GM19467 (cell line): ENCODE measurements at regions not wholly inside any gene's neighbourhood (a gene's known extent, or its start where the extent isn't known, plus 50 kb on each side); places are given as distances from the start of the nearest gene placed in this dataset.
"Not testable (repeated sequence)": the region's sequence is repeated elsewhere in the genome, so short reads cannot be mapped to it uniquely, and the experiment has no call there.

Experiments
- ATAC-seq: cut with Tn5 transposase; IDR thresholded peaks from one replicate; pipeline ENCODE4 v1.9.1; 2021; ENCODE audit warnings: mild to moderate bottlenecking, moderate library complexity; ENCODE audit not compliant: unreplicated experiment

DNA sequence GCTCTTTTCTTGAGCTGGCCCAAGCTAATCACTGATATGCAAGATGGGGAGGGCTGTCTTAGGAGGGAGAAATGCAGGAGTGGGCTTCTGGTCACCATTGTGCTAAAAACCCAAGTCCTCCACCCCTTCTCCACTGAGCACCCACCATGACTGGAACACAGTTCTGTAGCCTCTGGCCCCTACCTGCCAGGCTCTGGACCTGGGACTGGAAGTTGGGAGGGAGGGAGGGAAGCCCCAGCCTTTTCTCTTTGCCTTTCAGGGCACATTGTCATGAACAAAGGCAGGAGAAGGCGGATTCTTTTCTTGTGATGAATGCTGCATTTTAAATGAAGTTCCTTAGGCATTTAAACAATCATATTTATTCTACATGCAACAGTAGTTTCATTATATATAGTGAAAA is 559.1 kb upstream of the TRPC7 start:
- no peak for ATAC-seq

DNA sequence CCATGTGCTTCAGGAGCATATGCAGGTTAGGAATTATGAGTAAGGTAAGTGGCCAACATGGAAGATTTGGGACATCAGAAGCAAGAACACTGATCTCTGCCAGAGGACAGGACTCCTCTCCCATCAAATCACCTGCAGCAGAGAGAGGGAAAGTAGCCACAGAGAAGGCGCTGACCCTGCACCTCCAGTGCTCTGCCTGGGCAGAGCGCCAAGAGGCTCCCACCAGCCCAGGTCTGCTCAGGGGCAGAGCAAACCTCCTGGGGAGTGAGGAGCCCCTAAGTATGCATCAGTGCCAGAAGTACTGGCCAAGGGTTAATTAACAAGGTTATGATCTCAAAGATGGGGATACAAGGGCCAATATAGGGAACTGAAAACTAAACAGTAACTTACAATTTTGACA is 545.3 kb upstream of the TRPC7 start:
- ATAC-seq: no peak

DNA sequence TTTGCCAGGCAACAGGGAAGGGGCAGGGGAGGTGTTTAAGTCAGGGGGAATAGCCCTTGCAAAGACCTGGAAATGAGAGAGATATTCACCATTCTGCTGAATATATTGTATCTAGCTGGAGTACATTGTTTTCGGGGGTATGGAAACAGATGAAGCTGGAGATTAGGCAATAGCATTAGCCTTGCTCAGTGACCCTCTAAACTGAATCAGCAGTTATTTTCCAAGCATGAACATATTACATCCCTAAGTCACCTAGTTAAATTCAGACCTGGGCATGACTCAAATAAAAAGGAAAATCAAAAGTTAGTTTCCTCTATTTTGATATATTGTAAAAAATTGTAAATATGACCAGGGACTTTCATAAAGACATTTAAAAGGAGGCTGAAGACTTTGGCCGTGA is 544.6 kb upstream of the TRPC7 start:
- ATAC-seq: no peak

DNA sequence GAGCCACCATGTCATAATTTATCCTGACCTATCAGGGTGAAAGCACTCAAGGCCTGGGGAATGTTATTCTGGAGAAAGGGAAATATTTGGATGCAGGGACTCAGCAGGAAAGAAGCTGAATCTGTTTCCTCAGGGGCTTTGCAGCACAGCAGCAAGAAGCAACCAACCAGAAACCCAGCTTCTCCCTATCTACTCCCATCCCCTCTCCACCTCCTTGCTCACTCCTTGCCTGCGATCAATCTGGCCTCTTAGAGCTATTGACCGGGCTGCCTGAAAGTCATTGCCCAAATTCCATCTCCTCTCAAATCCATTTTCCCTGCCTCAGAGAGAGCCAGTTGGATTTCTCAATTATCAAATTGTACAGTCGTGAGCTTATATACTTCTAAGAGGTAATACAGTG is 542.0 kb upstream of the TRPC7 start:
- no peak for ATAC-seq

DNA sequence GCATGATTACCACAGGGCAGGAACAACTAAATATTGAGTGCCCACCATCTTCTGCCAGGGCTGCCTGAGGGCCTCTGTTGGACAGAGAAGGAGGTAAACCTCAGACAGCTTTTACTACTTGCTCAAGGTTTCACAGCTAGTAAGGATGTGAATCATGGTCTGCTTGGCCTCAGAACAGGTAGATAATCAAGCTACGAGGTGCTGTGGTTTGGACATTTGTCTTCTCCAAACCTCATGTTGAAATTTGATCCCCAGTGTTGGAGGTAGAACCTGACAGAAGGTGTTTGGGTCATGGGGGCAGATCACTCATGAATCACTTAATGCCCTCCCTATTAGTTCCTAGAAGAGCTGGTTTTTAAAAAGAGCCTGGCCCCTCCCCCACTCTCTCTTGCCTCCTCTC is 541.2 kb upstream of the TRPC7 start:
- no peak for ATAC-seq

DNA sequence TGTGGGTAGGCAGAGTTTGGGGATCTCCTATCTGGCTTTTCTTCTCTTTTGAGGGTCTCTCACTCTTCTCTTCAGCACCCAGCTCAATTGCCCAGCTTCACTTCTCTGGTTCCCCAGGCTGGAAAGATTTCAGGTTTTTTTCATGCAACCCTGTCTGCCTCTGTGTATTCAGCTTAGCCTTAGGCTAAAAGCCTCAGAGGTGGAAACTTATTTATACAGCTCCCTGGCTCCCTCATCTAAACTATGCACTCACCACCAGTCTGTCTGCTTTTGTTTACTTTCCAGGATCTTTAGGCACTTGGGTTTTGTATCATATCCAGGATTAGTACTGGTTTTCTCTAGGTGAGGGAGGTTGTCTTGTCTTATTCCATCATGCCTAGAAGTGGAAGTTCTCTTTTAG is 540.2 kb upstream of the TRPC7 start:
- no peak for ATAC-seq

DNA sequence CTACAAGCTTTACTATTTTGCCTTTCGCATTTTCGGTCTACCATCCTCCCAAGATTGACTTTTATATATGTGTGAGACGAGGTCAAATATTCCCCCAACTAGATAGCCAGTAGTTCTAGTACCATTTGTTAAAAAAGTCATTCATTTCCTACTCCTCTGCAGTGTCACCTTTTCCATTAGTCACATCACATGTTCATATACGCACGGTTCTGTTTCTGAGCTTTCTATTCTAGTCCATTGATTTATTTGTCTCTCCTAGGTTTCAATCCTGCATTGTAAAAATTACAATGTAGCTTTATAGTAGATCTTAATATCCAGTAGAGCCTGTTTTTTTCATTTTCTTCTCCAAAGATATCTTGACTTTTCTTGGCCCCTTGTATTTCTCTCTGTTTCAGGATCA is 528.7 kb upstream of the TRPC7 start:
- no peak for ATAC-seq

DNA sequence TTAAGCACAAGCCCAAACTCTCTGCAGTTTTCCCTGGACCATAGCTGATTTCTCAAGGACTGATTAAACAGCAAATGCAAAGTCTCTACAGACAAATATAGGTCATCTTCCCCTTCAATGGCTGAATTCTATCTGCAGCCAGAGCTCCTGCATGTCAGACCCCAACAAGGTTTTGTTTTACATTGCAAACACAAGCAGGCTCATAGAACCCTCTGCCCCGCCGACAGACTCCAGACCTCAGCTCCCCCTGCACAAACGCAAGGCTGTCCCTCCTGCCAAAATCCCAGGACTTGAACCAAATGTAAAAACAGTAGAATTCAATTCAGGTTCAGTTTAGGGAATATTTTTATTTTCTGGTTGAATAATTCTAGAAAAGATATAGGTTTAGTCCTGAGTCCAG is 526.7 kb upstream of the TRPC7 start:
- no peak for ATAC-seq

DNA sequence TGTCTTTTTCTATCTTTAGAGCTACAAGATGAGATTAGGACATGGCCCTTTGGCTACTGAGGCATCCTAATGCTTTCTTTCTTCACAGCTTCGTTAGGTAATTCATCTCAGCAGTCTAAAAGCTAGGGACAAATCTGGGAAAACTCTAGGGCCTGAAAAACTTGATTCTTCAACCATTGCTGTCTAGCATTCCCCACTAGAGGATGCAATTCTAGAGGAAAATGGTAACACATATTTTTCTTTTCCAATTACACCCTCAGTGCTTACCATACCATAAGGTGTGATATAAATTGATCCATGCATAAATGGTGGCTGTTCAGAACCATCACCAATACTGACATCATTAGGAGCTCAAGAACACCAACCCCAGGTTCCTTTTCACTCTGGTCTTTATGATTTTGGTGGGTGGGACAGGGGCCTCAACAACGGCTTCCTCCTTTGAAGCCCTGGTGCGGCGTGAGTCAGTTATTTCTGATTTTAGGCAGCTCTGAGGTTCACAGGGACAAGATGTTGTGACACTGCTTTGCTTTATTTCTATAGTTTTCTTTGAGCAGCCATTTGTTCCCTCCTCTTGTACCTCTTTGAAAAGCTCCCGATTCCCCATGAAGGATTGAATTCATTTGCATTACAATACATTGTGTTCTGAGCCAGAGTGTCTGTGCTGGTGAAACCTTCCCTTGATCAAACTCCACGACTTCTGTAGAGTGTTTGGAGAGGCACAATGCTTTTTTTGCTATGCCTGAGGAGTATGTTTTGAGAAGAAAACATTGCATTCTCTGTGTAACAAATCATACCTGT is 526.0 kb upstream of the TRPC7 start:
- ATAC-seq: no peak

DNA sequence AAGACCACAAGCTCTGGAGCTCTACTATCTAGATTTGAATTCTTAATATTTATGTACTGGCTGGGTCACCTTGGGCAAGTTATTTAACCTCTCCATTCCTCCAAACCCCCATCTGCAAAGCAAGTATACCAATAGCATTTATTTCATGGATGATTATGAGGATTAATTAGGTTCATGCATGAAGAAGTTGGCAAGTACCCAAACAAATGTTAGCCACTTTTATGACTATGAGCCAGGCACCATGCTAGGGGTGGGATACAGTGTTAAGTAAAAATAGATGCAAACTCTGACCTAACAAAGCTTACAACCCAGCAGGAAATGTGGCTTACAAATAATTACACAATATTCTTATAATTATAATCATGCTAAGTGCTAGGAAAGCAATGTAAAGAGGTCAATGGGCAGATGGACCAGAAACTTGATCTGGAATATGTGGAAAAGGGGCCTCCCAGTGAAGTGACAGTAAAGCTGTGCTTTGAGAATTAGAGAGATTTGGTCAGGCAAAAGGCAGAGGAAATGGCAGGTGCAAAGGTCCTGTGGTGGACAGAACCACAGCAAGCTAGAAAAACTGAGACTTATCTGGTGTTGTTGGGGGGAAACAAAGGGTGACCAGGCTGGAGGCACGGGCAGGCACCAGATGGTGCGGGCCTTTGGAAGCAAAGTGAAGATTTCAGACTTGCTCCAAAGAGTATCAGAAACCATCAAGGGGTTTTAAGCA is 525.2 kb upstream of the TRPC7 start:
- ATAC-seq: no peak

DNA sequence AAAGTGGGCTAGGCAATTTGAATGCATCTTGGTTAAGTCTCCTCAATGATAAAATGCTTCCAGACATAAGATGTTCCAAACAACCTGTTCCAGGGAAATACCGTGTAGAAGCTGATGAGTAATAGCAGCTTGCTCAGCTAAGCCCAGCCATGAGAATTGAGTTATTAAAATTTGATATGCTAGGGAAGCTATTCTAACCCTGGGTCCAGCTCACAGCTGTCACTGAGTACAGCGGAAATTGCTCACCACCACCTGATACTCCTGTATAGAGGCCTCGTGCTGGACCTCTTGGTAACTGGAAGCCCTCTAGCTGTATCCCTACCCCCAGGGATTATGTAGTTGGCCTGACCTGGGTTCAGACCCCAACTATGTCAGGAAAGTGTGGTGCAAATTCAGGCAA is 521.3 kb upstream of the TRPC7 start:
- ATAC-seq: no peak

DNA sequence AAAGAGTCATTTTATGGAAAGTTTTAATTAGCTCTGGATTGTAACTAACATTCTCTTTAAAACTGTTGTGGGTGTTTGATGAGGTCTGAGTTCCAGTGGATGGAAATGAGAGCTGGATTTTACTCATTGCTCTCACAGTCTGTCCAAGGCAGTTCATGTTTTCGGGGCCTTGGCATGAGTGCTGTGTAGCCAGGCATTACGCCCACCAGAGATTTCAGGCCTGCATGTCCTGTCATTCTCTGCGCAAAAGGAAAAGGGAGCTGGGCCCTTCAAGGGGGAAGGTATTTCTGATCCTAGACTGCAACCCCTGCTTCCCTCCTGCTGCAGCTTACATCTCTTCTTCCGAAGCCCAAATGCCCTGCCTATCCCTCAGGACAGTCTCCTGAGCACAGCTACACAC is 499.6 kb upstream of the TRPC7 start:
- ATAC-seq: no peak

DNA sequence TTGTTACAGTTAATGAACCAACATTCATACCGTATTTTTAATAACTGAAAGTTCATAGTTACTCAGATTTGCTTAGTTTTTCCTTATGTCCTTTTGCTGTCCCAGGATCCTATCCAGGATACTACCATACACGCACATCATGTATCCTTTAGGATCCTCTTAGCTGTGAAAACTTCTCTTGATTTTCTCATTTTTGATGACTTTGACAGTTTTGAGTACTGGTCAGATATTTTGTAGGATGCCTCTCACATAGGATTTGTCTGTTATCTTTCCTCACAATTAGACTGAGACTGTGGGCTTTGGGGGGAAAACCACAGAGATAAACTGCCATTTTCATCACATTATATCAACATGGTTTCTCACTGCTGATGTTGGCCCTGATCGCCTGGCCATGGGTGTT is 491.3 kb upstream of the TRPC7 start:
- no peak for ATAC-seq

DNA sequence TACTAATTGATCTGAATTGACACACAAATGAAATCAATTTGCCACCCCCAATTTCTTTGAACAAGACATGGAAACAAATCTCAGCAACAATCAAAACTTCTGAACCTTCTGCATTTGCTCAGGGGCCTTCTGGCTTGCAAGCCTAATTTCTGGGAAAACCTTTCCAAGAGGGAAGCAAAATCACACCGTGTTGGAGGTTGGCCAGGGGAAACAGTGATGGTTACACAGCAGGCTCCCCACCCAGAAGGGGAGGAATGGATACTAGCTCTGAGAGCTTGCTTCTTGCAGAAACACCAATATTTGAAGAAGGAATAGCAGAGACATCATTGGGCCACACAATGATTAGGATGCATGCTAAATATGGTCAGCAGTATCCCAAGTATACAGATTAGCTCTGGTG is 488.6 kb upstream of the TRPC7 start:
- no peak for ATAC-seq

DNA sequence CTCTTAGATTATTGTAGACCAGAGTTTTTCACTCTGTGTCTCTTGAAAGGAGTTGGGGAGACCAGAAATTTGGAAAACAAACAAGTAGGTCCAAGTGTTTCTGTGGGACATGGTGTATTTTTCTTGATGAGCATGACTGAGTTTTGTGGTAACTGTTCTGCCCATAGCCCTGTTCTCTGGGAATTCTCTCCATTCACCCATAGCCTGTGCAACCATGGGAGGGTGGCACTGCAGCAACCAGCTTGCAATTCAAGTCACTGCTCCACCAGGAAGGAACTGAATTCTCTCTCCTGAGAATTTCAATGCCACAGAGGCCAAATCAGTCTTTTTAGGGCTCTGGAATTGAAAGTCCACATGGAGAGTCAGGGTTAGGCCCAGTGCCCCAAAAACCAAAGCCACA is 475.3 kb upstream of the TRPC7 start:
- no peak for ATAC-seq

DNA sequence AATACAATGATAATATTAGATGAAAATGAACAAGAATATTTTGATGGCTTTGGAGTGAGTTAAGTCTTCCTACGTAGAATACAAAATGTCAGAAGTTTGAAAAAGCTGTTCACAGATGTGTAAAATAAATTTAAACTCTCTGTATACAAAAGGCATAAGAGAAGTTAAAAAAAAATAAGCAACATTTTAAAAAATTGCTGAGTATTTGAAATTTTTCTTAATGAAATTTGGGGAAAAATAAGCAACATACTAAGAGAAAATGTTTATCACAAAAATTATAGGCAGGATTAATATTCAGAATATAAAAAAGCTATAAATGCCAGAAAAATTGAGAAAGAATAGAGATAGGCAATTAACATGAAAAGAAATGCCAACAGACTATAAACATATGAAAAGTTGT is 470.7 kb upstream of the TRPC7 start:
- ATAC-seq: no peak

DNA sequence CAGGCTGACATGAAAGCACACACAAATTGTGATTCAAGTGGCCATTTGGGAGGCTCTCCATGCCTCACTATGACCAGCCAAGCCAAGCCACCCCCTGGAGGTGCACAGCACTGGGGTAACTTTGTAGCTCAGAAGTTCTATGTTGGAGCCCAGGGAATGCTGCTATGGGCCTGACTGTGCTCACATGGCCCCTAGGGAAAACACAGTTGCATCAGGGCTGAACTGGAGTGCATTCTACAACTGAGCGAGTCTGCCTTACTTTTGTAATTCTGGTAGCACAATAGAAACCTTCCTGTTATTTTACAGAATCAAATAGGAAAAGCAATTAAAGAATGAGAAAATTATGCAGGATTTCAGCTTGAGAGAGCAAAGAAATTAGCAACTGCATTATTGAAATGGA is 455.5 kb upstream of the TRPC7 start:
- no peak for ATAC-seq

DNA sequence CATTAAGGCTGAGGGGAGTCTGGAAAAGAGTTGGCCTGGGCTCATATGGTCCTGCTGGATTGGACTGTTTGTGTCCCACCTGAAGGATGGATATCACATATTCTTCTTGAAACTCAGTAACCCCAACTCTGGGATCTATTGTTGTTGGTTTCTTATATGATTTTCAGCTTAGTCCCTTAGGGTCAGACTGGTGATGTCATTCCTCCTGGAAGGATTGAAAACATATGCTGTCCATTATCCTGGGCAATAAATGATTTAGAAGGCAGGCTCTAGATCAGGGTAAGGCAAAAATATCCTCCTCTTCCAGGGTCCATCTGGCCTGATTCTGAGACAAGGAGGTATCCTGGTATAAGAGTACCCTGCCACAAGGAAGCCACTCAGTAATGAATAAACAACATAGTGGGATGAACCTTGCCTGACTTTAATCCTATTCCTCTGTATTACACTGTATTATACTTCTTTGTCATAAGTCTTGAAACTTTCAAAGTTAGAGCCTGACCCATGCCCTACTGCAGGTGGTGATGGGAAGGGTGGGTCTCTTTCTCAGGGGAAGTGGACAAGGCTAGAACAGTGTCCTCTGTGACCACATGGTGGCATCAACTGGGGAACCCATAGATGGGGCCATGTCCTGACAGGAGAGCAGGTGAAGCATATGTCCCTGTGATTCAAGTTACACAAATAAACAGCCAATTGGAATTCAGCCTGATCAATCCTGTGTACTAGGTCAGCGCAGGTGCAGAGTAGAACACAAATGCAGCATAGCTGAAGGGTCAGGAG is 454.4 kb upstream of the TRPC7 start:
- ATAC-seq: no peak

DNA sequence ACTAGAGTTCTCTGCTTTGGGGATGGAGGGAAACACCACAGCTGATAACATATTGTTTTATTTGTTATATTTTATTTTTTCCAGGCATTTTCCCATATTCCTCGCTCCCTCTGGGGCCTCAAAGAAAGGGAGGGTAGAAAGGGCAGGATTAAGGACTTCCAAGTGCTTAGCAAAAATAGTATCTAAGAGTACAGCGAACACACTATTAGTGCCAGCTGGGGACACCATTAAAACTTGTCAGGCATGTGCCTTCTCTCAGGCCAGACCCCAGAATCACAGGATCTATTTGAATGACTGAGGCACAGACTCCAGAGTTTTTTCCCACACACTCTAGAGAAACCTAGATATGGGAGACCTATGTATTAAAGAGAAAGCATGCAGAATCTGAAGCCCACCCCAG is 451.0 kb upstream of the TRPC7 start:
- no peak for ATAC-seq

DNA sequence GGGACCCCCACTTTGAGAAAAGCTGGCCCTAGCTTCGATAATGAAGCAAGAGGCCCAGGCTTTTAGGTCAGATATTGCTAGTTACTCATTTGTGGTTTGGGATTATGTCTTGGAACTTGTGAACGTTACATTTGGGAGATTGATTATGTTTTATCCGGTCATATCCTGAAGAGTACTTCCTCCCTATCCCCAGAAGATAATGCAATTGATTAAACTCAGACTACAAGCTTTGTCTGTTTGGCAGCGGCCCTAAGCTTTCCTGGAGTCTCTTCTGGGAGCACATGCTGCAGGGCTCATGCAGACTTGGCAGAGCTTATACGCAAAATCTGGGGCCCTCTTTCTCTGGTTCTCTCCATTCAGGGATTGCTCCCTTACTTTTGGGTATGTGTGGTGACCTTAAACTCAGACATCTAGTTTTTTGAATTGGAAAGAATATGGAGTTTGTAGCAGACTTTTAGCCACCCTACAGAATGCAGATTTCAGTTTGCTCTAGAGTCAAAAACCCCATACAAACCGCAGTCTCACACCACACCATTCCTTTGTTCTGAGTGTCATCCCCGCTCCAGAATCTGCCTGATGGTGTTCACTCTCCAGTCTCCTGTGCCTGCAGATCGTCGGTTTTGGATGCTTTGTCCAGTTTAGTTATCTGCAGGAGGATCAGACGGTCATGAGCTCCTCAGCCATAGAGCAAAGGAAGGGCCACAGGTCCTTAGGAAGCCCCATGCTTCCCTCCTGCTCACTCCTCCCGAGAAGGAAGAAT is 449.5 kb upstream of the TRPC7 start:
- ATAC-seq: no peak

DNA sequence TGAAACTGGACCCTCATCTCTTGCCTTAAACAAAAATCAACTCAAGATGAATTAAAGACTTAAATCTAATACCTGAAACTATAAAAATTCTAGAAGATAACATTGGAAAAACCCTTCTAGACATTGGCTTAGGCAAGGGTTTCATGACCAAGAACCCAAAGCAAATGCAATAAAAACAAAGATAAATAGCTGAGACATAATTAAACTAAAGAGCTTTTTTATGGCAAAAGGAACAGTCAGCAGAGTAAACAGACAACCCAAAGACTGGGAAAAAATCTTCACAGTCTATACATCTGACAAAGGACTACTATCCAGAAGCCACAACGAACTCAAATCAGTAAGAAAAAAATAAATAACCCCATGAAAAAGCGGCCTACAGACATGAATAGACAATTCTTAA is 446.9 kb upstream of the TRPC7 start:
- ATAC-seq: not testable (repeated sequence)
